ENCODE measurements at regions not wholly inside any gene's neighbourhood (a gene's known extent, or its start where the extent isn't known, plus 50 kb on each side); places are given as distances from the start of the nearest gene placed in this dataset.
"Not testable (repeated sequence)": the region's sequence is repeated elsewhere in the genome, so short reads cannot be mapped to it uniquely, and the experiment has no call there.

- Histone ChIP-seq H3K4me3 (ENCODE audit: low read length) (no peak overlapping the region), H3K36me3 (ENCODE audit: insufficient read depth, low read length) (no peaks in the 10 kb centered on the region), H3K27me3 (ENCODE audit: insufficient read depth, low read length) (no peaks in the 10 kb centered on the region), H3K9me3 (ENCODE audit: insufficient read depth, low read depth, low read length) (no peaks in the 10 kb centered on the region), H3K27ac (ENCODE audit: low read depth, low read length) (no peak overlapping the region), H3K4me1 (ENCODE audit: insufficient read depth, low read length) (no peaks in the 10 kb centered on the region), H3K9ac (ENCODE audit: low read depth, low read length) (no peak overlapping the region)
- WGBS: 93% methylated on average over 9 of the region's 9 CpGs
Observed at GRCh38 chr10:130964771-130965170, 346.8 kb downstream of the TCERG1L start.

GRCh38 chr10:130967161-130967560, 344.4 kb downstream of the TCERG1L start:
- H3K36me3 ChIP-seq (ENCODE audit: insufficient read depth, low read length): no peaks in the 10 kb centered on the region
- 96% methylated on average over 5 of the region's 5 CpGs for WGBS
- H3K27me3 ChIP-seq (ENCODE audit: insufficient read depth, low read length): no peaks in the 10 kb centered on the region
- no peaks in the 10 kb centered on the region for H3K9me3 ChIP-seq (ENCODE audit: insufficient read depth, low read depth, low read length)
- H3K27ac ChIP-seq (ENCODE audit: low read depth, low read length): no peak overlapping the region
- H3K4me1 ChIP-seq (ENCODE audit: insufficient read depth, low read length): no peaks in the 10 kb centered on the region
- no peak overlapping the region for H3K4me3 ChIP-seq (ENCODE audit: low read length)
- H3K9ac ChIP-seq (ENCODE audit: low read depth, low read length): no peak overlapping the region

DNA sequence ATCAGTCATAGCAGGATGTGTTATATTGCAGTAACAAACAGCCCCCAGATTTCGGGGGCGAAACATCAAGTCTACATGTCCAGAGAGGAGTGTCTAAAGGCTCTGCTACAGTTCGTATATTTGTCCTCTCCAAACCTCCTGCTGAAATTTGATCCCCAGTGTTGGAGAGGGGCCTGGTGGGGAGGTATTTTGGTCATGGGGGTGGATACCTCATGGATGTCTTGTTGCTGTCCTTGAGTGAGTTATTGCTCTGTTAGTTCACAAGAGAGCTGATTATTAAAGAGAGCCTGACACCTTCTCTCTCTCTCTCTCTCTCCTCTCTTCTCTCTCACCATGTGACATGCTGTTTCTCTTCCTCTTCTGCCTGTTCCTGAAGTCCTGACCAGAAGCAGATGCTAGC, 343.7 kb downstream of the TCERG1L start:
- no peaks in the 10 kb centered on the region for H3K36me3 ChIP-seq (ENCODE audit: insufficient read depth, low read length)
- H3K9me3 ChIP-seq (ENCODE audit: insufficient read depth, low read depth, low read length): no peaks in the 10 kb centered on the region
- no peak overlapping the region for H3K27ac ChIP-seq (ENCODE audit: low read depth, low read length)
- WGBS: 92% methylated on average over 3 of the region's 3 CpGs
- H3K27me3 ChIP-seq (ENCODE audit: insufficient read depth, low read length): no peaks in the 10 kb centered on the region
- H3K9ac ChIP-seq (ENCODE audit: low read depth, low read length): no peak overlapping the region
- H3K4me1 ChIP-seq (ENCODE audit: insufficient read depth, low read length): no peaks in the 10 kb centered on the region
- H3K4me3 ChIP-seq (ENCODE audit: low read length): no peak overlapping the region

DNA sequence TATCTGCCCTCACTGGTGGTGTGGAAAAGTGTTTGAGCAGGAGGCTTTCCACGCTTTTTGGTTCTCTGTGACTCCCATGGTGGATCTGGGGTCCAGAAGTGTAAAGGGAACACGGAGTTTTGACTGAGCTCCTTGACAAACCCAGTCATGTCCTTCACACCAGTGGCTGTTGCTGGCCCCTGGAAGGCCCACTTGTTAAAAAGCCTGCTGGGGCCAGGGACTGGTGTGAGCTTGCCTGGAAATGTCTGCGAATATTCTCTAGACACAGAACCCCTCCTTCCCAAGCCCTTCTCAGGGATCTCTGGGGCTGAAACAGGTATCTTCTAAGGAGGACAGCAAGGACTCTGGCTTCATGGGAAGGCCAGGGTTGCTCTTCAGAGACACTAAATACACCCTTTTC, 343.0 kb downstream of the TCERG1L start:
- H3K9ac ChIP-seq (ENCODE audit: low read depth, low read length): no peak overlapping the region
- 90% methylated on average over 3 of the region's 3 CpGs for WGBS
- no peak overlapping the region for H3K27ac ChIP-seq (ENCODE audit: low read depth, low read length)
- H3K4me1 ChIP-seq (ENCODE audit: insufficient read depth, low read length): no peaks in the 10 kb centered on the region
- H3K27me3 ChIP-seq (ENCODE audit: insufficient read depth, low read length): no peaks in the 10 kb centered on the region
- H3K4me3 ChIP-seq (ENCODE audit: low read length): no peak overlapping the region
- H3K9me3 ChIP-seq (ENCODE audit: insufficient read depth, low read depth, low read length): 0 out of 2 replicates have a peak, but pooled peaks cover 3% of the 10 kb centered on the region
- no peaks in the 10 kb centered on the region for H3K36me3 ChIP-seq (ENCODE audit: insufficient read depth, low read length)

DNA sequence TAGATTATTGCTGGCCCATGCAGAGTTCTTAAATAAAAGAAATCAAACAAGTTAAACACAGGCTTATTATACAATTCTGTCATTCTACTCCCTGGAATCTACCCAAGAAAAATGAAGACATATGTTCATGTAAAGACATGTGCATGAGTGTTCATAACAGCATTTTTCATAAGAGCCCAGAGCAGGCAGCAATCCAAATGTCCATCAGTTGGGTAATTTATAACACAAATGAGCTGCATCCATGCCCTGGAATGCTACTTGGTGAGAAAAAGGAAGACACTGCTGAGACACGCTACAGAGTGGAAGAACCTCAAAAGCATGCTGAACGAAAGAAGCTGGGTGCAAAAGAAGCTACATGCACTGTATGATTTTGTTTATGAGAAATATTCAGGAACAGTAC, 342.6 kb downstream of the TCERG1L start:
- H3K4me1 ChIP-seq (ENCODE audit: insufficient read depth, low read length): no peaks in the 10 kb centered on the region
- H3K27me3 ChIP-seq (ENCODE audit: insufficient read depth, low read length): no peaks in the 10 kb centered on the region
- 94% methylated on average over 2 of the region's 2 CpGs for WGBS
- H3K27ac ChIP-seq (ENCODE audit: low read depth, low read length): no peak overlapping the region
- H3K9ac ChIP-seq (ENCODE audit: low read depth, low read length): no peak overlapping the region
- H3K36me3 ChIP-seq (ENCODE audit: insufficient read depth, low read length): no peaks in the 10 kb centered on the region
- H3K9me3 ChIP-seq (ENCODE audit: insufficient read depth, low read depth, low read length): 0 out of 2 replicates have a peak, but pooled peaks cover 3% of the 10 kb centered on the region
- H3K4me3 ChIP-seq (ENCODE audit: low read length): no peak overlapping the region

DNA sequence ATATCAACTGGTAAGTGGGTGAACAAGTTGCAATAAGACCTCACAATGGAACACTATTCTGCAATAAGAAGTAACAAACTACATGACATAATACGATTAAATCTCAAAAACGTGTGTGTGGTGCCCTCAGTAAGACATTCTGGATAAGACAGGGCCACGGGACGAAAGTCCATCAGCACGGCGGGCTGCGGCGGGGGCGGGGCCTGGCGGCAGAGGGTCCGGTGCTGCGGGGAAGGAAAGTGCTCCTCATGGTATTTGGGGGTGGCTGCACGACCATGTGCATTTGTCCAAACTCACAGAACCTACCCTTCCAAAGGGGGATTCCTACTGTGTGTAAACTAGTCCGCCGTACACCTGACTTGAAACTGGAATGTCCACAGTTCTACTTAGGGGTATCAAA, 341.8 kb downstream of the TCERG1L start:
- Histone ChIP-seq H3K4me1 (ENCODE audit: insufficient read depth, low read length) (no peaks in the 10 kb centered on the region), H3K4me3 (ENCODE audit: low read length) (no peak overlapping the region), H3K9ac (ENCODE audit: low read depth, low read length) (no peak overlapping the region), H3K9me3 (ENCODE audit: insufficient read depth, low read depth, low read length) (0 out of 2 replicates have a peak, but pooled peaks cover 3% of the 10 kb centered on the region), H3K27ac (ENCODE audit: low read depth, low read length) (no peak overlapping the region), H3K36me3 (ENCODE audit: insufficient read depth, low read length) (no peaks in the 10 kb centered on the region), H3K27me3 (ENCODE audit: insufficient read depth, low read length) (no peaks in the 10 kb centered on the region)
- 96% methylated on average over 15 of the region's 15 CpGs for WGBS

DNA sequence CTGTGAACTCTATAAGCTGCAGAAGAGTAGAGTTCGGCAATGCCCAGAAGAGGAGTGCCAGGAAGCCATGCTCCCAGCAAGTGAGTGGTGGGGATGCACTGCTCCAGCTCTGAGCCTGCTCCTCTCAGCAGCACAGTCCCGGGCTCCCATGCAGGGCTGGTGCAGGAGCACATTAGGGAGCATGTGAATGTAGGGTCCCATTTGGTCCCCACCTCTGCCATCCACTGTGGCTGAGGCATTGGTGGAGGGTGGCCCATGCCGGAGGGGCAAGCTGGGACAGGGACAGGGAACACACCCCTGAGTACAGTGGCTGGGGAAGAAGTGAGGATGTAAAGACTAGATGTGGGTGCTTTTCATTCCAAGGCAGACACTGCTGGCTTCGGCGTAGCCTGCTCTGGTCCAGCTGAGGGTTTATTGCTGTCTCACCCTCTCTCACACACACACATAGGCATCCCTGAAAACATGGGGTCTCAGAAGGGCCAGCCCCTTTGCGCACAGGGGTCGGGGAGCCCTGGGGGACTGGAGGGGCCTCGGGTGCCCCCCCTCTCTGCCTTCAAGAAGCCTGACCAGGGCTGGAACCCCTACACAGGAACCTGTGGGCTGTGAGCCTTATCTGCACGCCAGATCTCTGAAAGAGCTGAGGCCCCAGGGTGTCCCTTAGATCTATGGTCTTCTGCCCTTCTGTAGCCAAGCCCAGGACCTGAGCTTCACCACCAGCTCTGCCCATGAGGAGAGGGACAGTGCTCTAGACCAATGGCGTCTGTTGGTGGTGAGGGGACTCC, 341.0 kb downstream of the TCERG1L start:
- Histone ChIP-seq H3K27ac (ENCODE audit: low read depth, low read length) (no peak overlapping the region), H3K9me3 (ENCODE audit: insufficient read depth, low read depth, low read length) (0 out of 2 replicates have a peak, but pooled peaks cover 3% of the 10 kb centered on the region), H3K36me3 (ENCODE audit: insufficient read depth, low read length) (no peaks in the 10 kb centered on the region), H3K9ac (ENCODE audit: low read depth, low read length) (no peak overlapping the region), H3K27me3 (ENCODE audit: insufficient read depth, low read length) (no peaks in the 10 kb centered on the region), H3K4me3 (ENCODE audit: low read length) (no peak overlapping the region), H3K4me1 (ENCODE audit: insufficient read depth, low read length) (no peaks in the 10 kb centered on the region)
- WGBS: 87% methylated on average over 10 of the region's 10 CpGs

GRCh38 chr10:130971123-130971435, 340.4 kb downstream of the TCERG1L start:
- H3K27me3 ChIP-seq (ENCODE audit: insufficient read depth, low read length): no peaks in the 10 kb centered on the region
- 87% methylated on average over 8 of the region's 8 CpGs for whole genome bisulfite sequencing

DNA sequence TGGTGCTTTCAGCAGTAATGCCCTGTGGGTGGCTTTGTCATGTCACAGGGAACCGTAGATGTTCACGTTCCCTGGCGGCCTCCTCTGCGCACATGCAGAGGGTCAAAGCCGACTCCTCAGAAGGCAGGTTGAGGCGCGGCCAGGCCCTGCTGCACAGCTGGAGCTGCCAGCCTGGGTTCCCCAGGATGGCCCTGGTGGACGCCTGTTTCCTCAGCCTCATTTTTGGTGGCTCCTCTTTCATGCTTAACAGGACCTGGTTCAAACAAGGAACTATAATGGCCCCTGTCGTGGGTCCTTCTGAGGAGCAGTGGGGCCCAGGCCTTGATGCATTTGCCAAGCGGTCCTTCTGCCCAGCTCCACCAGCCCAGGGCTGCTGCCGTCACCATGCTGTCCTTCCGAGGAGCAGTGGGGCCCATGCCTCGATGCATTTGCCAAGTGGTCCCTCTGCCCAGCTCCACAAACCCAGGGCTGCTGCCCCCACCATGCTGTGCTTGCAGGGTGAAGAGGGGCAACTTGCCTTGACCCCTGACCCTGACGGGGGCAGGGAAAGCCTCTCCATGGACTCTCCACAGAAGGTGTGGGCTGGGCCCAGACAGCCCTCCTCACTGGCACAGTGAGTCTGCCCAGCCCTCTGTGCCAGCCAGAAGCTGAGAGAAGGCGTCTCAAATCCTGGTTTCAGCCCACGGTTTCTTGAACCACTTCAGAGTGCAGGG, 338.2 kb downstream of the TCERG1L start:
- H3K27me3 ChIP-seq (ENCODE audit: insufficient read depth, low read length): no peaks in the 10 kb centered on the region
- no peak overlapping the region for H3K27ac ChIP-seq (ENCODE audit: low read depth, low read length)
- H3K4me1 ChIP-seq (ENCODE audit: insufficient read depth, low read length): no peaks in the 10 kb centered on the region
- H3K9me3 ChIP-seq (ENCODE audit: insufficient read depth, low read depth, low read length): peaks cover 6% of the 10 kb centered on the region; the same call in 1 of the 2 replicates
- H3K36me3 ChIP-seq (ENCODE audit: insufficient read depth, low read length): no peaks in the 10 kb centered on the region
- 87% methylated on average over 16 of the region's 16 CpGs for WGBS
- H3K4me3 ChIP-seq (ENCODE audit: low read length): no peak overlapping the region
- no peak overlapping the region for H3K9ac ChIP-seq (ENCODE audit: low read depth, low read length)

More at GRCh38 chr10:130971123-130971435, 340.4 kb downstream of the TCERG1L start:
- H3K4me3 ChIP-seq (ENCODE audit: low read length): no peak overlapping the region
- no peak overlapping the region for H3K27ac ChIP-seq (ENCODE audit: low read depth, low read length)
- no peaks in the 10 kb centered on the region for H3K4me1 ChIP-seq (ENCODE audit: insufficient read depth, low read length)
- no peak overlapping the region for H3K9ac ChIP-seq (ENCODE audit: low read depth, low read length)
- no peaks in the 10 kb centered on the region for H3K36me3 ChIP-seq (ENCODE audit: insufficient read depth, low read length)
- H3K9me3 ChIP-seq (ENCODE audit: insufficient read depth, low read depth, low read length): 0 out of 2 replicates have a peak, but pooled peaks cover 3% of the 10 kb centered on the region

DNA sequence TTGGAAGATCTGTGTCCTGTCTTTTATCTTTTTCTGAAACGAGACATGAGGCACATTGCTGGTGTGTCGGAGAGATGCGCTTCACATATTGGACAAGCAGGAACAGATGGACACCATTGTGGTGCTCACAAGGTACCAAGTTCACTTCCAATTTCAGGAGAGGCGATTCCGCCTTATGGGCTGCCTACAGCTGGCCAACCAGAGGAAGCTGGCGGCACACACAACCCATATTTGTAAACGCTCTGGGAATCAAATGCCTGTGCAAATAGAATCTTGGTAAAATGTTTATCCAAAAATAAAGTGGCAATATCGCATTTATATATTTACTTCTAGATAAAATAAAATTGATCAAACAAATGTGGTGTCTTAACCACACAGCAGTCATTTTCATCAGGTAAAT, 337.4 kb downstream of the TCERG1L start:
- peaks cover 6% of the 10 kb centered on the region; the same call in 1 of the 2 replicates for H3K9me3 ChIP-seq (ENCODE audit: insufficient read depth, low read depth, low read length)
- no peaks in the 10 kb centered on the region for H3K36me3 ChIP-seq (ENCODE audit: insufficient read depth, low read length)
- 96% methylated on average over 7 of the region's 8 CpGs for WGBS

DNA sequence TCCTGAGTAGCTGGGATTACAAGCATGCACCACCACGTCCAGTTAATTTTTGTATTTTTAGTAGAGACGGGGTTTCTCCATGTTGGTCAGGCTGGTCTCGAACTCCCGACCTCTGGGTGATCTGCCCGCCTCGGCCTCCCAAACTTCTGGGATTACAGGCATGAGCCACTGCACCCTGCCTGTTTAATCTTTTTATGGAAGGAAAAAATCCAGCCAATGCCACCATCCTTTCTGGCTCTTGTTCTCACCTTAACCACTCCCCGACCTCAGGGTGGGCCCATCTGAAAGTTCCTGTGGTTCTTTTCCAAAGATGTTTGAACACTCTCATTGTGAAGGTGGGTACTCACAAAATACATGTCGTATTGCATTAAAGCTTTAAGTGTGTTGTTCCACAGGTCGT, 336.2 kb downstream of the TCERG1L start:
- 88% methylated on average over 9 of the region's 9 CpGs for WGBS
- not testable (repeated sequence) for H3K4me3 ChIP-seq (ENCODE audit: low read length); H3K9me3 ChIP-seq (ENCODE audit: insufficient read depth, low read depth, low read length); H3K36me3 ChIP-seq (ENCODE audit: insufficient read depth, low read length); H3K4me1 ChIP-seq (ENCODE audit: insufficient read depth, low read length); H3K27ac ChIP-seq (ENCODE audit: low read depth, low read length); H3K27me3 ChIP-seq (ENCODE audit: insufficient read depth, low read length); H3K9ac ChIP-seq (ENCODE audit: low read depth, low read length)

More for the DNA sequence above, 337.4 kb downstream of the TCERG1L start:
- Histone ChIP-seq H3K27ac (ENCODE audit: low read depth, low read length) (no peak overlapping the region), H3K4me1 (ENCODE audit: insufficient read depth, low read length) (no peaks in the 10 kb centered on the region), H3K27me3 (ENCODE audit: insufficient read depth, low read length) (no peaks in the 10 kb centered on the region), H3K9ac (ENCODE audit: low read depth, low read length) (no peak overlapping the region), H3K4me3 (ENCODE audit: low read length) (no peak overlapping the region)

All from HUES64 (cell line).